HG03521 (cell line): ENCODE measurements at regions not wholly inside any gene's neighbourhood (a gene's known extent, or its start where the extent isn't known, plus 50 kb on each side); places are given as distances from the start of the nearest gene placed in this dataset.
"Not testable (repeated sequence)": the region's sequence is repeated elsewhere in the genome, so short reads cannot be mapped to it uniquely, and the experiment has no call there.

Source experiments
- ATAC-seq: cut with Tn5 transposase; IDR thresholded peaks from one replicate; pipeline ENCODE4 v1.9.1; 2021; ENCODE audit warnings: mild to moderate bottlenecking, moderate library complexity; ENCODE audit not compliant: unreplicated experiment

DNA sequence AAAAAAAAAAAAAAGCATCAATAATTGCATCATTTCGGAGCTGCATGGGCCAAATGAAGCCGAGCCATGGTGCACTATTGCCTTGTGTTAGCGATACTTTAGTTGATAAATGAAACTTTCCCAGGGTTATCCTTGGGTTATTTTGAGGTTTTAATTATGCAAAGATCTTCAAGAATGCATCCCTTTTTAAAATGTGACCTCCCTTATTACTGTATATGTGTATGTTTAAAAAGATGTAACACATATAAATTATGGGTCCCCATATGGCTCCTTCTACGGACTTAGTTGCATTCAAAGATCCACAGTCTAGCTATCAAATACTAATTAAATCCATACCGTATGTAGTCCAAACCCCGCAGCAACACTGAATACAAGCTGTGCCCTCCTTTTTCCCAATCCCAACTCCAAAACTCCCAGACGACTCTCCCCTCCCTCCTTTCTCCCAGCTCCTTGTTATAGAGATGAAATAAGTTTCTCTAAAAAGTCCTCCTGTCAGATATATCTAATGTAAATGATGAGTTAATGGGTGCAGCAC, 129.3 kb upstream of the MAP1LC3B2 start:
- ATAC-seq: no peak

DNA sequence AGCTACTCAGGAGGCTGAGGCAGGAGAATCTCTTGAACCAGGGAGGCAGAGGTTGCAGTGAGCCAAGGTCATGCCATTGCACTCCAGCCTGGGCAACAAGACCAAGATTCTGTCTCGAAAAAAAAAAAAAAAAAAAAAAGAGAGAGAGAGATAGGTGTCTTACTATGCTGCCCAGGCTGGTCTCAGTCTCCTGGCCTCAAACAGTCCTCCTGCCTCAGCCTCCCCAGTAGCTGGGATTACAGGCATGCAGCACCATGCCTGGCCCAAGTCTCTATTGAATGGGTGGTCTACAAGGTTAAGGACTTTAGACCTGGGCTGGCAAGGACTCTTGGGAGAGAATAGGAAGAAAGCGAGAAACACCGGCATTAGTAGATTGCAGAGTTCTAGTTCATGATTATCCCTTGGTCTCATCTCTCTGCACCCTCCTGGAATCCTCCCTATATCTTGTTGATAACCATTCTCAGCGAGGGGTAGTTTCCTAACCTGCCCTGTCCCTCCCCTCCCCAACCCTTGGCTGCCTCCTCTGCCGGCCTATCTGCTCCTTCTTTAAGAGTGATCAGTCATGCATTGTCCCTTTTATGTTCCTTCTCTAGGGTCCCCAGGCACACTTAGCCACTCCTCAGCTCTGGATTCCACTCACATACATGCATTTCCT, 128.1 kb upstream of the MAP1LC3B2 start:
- ATAC-seq: no peak

DNA sequence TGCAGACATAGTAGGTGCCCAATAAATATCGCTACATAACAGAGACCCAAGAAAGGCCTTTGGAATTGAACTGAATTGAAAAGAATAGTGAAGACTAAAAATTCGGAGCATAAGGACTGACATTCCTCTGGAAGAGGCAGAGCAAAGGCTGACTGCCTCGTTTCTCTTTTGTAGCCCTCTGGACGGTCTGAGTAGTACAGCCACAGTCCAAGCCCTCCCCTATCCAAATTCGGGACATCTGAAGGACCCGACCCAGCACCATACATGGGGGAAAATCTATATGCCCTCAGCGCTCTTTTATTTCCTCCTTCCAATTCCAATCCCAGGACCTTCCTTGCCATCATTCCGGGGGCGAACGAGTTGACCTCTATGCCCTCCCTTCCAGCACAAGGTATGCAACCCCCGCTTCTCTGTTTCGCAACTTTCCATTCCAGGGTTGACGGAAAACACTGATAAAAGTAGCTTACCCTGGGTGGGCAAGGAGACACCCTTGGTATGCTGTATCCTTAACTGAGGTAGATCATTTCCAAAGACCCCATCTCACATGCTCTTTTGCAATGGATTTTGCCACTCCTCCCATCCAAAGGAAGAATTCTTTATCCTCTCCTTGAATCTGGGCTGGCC, 127.4 kb upstream of the MAP1LC3B2 start:
- no peak for ATAC-seq

DNA sequence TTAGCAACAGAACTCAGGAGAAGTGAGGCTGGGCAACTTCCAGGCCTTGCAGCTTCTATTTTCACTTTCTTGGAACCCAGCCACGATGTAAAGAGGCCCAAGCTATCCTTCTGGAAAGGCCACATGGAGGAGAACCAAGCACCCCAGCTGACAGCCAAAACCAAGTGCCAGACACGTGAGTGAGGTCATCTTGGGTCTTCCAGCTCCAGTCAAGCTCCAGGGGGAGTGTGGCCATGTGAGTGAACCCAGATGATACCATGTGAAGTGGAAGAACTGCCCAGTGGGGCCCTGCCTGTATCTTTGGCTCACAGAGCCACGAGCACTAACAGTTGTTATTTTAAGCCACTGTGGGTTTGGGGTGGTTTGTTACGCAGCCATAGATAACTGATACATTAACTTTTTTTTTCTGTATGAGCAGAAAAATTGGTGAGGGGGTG, 126.8 kb upstream of the MAP1LC3B2 start:
- no peak for ATAC-seq

DNA sequence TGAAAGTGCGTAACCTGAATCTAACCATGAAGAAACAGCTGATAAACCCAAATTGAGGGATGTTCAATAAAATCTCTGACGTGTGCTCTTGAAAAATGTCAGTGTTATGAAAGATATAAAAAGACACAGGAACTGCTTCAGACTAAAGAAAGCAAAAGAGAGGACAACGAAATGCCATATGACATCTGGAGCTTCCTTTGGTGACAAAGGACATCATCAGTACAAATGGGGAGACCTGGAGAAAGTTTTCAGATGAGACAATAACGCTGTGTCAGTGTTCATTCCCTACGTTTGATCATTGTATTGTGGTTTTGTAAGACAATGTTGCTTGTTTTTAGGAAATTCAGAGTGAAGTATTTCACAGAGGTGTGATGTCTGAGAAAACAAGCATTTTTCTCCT, 125.9 kb upstream of the MAP1LC3B2 start:
- ATAC-seq: no peak

DNA sequence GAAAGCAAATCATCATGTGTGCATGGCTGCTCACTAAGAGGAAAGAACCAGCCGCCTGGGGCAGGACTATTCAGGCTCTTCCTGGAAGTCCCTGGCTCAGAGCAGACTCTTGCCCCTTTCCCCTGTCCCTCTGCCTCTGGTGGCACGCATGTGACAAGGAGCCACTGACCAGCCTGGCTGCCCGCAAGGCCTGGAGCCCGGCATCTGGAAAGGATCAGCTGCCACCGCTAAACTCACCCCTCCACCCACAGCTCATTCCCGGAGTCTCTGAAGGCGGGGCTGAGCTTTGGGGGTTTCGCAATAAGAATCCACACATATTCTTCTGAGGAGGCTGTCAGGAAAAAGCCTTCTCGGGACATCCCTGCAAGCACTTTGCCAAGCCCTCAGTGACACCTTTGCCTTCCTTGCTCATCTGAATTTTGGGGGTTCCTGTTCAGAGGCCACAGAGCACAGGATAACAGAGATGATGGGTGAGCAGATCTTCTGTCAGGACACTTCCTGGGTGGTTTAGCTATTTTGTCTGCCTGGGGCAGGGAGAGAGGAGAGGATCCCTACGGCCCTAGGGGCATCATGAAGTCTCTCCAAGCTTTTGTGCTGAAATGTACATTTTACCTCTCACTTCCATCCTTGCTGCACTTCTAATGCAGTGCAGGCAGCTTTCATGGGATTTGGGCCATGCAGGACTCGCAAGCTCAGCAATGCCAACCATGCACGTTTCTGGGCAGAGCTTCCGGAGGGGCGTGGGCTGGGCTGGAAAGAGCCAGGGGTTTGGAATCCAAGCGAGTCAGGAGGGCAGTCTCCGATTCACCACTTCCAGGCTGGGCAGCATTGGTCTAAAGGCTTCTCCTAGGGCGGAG, 124.8 kb upstream of the MAP1LC3B2 start:
- no peak for ATAC-seq

DNA sequence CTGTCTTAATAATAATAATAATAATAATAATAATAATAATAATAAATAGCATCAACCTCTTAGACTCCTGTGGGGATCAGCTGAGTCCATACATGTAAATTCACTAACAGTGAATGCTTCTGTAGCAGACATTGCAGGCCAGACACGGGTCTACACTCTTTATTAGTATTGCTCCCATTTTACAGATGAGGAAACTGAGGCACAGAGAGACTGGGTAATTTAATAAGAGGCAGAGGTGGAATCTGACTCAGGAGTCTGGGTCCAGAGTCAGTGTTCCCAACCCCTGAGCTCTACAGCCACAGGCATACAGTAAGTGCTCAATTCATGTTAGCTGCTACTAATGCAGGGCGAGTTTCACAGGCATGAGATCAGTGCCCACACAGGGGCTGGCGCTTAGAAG, 123.2 kb upstream of the MAP1LC3B2 start:
- ATAC-seq: no peak

DNA sequence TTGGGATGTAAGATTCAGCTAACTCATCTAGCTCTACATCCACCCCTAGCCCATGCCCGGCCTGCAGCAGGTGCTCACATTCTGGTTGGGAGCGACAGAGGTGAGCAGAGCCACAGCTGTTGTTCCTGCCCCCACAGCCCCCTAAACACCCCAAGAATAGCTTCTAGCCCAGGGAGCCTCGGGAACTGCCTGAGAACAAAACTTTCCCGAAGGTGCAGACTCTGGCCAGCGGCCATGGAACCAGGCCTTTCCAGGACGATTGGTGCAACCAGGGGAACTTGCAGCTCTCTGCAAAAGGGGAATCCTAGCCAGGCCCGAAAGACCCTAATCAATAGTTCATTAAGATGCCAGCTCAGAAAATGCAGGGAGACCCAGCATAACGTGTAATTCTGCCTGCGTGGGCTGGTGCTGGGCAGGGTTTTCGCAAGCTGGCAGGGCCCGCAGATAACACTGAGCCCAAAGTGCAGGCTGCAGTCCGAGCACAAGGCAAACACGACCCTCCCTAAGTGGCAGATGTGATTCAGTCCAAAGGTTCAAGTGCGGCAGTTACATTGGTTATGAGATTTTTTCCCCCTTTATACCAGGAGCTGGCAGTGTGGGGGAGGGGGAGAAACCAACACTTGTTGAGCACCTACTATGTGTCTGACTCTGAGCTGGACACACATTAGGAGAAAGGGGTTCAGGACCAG, 122.5 kb upstream of the MAP1LC3B2 start:
- ATAC-seq: no peak

DNA sequence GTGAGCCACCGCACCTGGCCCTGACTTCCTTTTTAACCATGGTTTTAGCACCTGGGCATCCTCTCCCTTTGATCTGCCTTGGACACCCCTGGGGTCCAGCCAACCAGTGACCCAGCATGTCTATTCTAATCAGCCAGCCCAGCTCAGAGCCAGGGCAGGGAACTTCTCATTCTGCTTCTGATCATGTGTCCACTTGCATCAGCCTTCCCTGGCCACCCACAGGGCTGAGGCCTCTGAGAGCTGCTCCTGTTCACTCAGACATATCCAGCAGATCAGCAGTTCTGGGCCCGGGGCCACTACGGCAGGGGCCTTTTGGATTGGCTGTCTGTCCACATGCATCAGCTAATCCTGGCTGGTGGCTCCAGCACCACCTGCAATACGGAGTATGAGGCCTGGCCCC, 117.9 kb upstream of the MAP1LC3B2 start:
- ATAC-seq: no peak

DNA sequence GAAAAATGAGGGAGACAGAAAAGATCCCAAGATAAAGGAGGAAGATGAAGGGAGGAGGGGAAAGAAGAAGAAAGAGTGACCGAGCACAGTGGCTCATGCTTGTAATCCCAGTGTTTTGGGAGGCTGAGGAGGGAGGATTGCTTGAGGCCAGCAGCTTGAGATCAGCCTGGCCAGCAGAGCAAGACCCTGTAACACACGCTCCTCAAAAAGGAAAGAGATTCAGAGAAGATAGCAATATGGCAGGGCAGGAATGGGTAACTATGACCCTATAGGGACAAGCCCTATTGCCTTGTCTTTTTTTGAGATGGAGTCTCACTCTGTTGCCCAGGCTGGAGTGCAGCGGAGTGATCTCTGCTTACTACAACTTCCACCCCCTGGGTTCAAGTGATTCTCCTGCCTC, 116.9 kb upstream of the MAP1LC3B2 start:
- ATAC-seq: no peak

DNA sequence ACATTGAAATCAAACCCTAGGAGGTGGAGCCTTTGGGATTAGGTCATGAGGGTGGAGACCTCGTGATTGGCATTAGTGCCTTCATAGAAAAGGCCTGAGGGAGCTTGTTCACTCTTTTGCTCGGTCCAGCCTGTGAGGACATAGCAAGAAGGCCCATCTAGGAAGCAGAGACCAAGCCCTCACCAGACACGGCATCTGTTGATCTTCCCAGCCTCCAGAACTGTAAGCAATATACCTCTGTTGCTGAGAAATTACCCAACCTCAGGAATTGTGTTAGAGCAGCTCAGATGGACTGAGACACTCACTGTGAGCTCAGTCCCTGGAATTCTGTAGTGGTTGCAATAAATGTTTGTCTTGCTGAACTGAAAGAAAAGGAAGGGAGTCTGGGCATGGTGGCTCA, 116.2 kb upstream of the MAP1LC3B2 start:
- no peak for ATAC-seq

DNA sequence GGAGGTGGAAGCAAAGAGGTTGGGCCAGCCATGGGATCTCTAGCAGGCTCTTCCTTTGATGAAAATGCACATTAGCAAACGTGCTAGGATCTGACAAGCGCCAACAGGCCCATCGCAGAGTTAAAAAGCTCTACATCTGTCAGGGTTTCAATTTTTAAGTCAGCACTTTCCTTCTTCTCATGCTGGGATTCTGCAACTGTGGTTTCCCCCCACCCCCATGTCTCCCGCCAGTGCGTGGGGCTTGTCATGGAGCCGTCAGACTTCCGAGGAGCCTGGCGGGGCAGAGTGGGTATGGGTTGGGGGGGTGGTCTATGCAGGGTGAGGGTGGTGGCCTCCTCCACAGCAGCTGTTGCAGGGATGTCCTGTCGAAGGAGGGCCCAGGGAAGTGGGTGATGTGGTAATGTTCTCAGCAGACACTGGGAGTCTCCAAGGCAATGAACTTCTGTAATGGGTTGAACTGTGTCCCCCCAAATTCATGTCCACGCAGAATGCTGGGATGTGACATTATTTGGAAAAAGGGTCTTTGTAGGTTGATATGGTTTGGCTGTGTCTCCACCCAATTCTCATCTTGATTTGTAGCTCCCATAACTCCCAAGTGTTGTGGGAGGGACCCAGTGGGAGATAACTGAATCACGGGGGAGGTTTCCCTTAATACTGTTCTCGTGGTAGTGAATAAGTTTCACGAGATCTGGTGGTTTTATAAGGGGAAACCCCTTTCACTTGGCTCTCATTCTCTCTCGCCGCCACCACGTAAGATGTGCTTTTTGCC, 115.2 kb upstream of the MAP1LC3B2 start:
- ATAC-seq: no peak

DNA sequence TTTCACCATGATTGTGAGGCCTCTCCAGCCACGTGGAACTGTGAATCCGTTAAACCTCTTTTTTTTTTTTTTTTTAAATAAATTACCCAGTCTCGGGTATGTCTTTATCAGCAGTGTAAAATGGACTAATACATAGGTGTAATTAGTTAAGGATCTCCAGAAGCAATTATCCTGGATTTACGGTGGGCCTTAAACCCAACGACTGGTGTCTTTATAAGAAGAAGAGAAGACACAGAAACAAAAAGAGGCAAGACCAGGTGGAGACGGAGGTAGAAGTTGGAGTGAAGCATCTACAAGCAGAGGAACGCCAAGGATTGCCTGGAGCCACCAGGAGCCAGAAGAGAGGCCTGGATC, 114.6 kb upstream of the MAP1LC3B2 start:
- ATAC-seq: no peak

DNA sequence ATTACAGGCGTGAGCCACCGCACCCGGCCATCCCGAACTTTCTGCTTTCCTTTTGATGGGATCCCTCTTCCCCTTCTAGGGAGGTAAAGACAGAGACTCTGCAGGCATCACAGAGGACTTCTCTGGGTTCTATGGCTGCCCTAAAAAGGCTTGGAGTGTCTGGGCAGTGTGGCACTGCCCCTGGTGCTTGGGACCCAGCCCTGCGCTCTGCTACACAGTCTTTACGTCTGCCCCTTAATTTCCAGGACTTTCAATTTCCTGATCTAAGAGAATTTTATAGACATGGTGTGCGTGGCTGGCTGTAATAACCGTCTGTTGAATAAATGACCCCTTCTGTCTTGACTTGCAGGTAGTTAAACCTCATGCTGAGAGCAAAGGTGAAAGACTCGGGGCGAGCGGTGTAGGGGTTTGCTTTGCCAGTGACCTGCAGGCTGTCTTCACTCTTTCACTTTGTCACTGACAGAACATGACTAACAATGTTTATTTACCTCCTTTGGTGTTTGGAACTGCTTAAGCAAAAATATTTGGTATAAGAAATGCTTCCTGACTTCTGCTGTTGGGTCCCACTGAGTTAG, 110.9 kb upstream of the MAP1LC3B2 start:
- no peak for ATAC-seq

DNA sequence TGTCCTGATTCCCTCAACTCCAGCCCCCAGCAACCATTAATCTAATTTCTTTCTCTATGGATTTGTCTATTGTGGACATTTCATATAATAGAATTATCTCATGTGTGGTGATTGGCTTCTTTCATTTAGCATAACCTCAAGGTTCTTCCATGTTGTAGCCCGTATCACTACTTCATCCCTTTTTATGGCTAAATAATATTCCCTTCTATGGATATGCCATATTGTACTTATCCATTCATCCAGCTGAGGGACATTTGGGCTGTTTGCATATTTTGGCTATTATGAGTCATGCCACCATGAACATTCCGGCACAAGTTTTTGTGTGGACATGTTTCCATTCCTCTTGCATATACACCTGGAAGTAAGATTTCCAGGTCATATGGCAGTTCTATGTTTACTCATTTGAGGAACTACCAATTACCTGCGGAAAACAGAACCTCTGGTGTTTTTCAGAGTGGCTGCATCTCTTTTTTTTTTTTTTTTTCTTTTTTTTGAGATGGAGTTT, 108.7 kb upstream of the MAP1LC3B2 start:
- no peak for ATAC-seq

DNA sequence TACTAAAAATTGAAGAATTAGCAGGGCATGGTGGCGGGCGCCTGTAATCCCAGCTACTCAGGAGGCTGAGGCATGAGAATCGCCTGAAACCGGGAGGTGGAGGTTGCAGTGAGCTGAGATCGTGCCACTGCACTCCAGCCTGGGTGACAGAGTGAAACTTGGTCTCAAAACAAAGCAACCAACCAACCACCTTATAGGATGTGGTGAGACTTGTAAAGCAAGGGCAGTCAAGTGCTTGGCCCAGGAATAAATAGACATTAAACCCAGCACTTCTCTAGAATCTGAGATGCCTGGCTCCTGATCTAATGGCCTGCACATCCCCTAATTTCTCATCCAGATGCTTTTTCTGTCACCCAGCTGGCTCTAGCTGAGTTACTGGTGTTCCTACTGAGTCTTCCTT, 106.2 kb upstream of the MAP1LC3B2 start:
- not testable (repeated sequence) for ATAC-seq

DNA sequence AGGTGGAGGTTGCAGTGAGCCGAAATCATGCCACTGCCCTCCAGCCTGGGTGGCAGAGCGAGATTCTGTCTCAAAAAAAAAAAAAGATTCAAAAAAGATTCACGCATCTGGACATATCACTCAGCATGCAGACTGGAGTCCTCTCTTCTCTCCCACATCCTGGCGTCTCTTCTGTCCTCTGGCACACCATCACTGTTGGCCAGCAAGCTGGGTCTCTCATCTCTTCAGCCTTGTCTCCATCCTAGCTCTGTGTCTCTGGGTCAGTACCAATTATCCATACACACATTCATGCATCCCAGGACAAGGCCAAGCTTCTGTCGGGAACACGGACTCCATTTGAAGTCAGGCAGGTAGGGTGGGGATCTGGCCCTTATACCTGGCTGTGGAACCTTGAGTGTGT, 105.5 kb upstream of the MAP1LC3B2 start:
- no peak for ATAC-seq

DNA sequence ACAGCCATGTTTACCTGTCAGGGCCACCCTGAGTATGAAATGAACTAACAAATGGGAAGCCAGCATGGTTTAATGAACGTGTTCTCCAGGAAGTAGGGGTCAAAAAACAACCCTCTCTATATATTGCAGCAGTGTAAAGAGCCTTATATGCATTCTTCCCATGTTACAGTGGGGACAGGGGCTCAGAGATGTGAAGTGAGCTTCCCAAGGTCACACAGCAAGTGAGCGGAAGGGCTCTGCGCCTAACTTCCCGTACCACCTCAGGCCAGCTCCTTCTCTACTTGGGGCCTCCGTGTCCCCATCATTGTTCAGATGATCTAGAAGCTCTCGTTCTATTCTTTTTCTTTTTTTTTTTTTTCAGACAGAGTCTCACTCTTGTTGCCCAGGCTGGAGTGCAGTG, 105.1 kb upstream of the MAP1LC3B2 start:
- ATAC-seq: no peak

DNA sequence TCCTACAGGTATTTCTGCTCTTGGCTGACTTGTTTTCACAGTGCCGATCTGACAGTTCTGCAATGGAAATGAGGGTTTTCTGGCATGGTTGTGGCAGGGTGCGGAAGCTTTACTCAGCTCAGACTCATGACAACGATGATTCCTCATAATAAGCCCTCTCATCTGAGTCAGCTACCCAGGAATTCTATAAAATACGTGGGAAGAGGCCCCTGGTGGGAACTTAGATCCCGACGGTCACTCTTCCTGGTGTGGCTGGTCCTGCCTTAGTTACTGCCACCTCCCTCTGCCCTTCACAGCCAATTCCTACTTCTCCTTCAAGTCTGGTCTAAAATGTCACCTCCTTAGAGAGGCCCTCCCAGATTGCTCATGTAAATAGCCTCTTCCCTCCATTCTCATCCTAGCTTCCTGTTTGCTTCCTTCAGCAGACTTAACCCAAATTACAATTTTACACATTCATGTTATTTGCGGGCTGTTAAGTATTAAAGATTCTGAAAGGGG, 104.2 kb upstream of the MAP1LC3B2 start:
- no peak for ATAC-seq
